HG03175 (cell line): ENCODE measurements at regions not wholly inside any gene's neighbourhood (a gene's known extent, or its start where the extent isn't known, plus 50 kb on each side); places are given as distances from the start of the nearest gene placed in this dataset.
"Not testable (repeated sequence)": the region's sequence is repeated elsewhere in the genome, so short reads cannot be mapped to it uniquely, and the experiment has no call there.

Experiments
- ATAC-seq: cut with Tn5 transposase; IDR thresholded peaks from one replicate; pipeline ENCODE4 v1.9.1; 2021; ENCODE audit warnings: mild to moderate bottlenecking, moderate library complexity; ENCODE audit not compliant: unreplicated experiment

- ATAC-seq: no peak
Observed at GRCh38 chr4:159545556-159545955, 442.7 kb downstream of the RAPGEF2 start.

GRCh38 chr4:159547645-159548308 is 444.9 kb downstream of the RAPGEF2 start:
- no peak for ATAC-seq

- ATAC-seq: no peak
Observed at GRCh38 chr4:159549098-159549518, 446.2 kb downstream of the RAPGEF2 start.

- no peak for ATAC-seq
Observed at GRCh38 chr4:159551281-159551680, 448.4 kb downstream of the RAPGEF2 start.

DNA sequence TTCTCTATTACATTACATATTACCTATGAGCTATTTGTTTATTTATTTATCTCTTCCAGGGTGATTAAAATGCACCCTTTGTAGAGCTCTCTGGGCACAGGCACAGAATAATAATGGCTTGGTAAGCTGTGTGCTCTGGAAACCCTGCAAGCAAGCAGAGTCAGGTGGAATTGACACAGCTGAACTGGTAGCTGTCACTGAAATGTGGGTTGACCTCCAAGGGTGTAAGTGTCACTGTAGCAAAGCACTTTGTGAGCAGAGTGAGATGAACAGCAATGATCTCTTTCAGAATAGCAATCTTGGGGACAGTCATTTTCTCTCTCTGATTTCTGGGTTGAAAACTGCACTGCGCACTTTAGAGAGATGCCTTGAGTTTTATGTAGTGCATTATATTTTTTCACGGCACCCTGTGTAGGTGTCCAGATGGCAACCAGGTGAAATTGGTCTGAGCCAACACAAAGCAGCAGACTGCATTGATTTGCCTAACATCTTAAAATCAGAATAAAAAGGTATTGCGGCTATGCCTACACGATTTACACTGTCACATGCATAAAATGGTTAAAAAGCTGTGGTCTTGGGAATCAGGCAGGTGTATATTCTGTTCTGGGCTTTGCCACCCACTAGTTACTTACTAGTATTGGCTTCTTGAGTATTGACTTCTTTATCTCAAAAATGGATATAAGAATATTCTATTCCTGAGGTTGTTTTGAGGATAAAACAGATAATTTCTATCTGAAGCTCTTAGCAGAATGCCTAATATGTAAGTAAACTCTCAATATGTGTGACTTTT is 450.3 kb downstream of the RAPGEF2 start:
- ATAC-seq: no peak

DNA sequence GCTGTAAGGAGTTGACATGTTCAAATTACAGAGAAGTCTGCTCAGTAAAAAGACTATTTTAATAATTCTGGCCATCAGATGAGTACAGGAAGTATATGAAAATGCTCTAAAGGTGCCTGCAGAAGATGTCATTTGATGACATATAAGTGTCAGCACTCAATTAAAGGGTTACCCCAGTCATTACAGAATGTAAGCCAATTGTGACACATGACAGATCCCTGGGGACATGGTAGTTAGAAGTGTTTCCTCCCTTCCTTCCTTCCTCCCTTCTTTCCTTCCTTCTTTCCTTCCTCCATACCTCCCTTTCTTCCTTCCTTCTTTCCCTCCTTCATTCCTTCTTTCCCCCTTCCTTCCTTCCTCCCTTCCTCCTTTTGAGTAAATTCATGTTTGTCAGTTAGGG is 453.0 kb downstream of the RAPGEF2 start:
- ATAC-seq: no peak

GRCh38 chr4:159562366-159562765 is 459.5 kb downstream of the RAPGEF2 start:
- no peak for ATAC-seq

GRCh38 chr4:159563257-159563656 is 460.4 kb downstream of the RAPGEF2 start:
- no peak for ATAC-seq

- ATAC-seq: no peak
Observed at GRCh38 chr4:159564615-159565014, 461.7 kb downstream of the RAPGEF2 start.

DNA sequence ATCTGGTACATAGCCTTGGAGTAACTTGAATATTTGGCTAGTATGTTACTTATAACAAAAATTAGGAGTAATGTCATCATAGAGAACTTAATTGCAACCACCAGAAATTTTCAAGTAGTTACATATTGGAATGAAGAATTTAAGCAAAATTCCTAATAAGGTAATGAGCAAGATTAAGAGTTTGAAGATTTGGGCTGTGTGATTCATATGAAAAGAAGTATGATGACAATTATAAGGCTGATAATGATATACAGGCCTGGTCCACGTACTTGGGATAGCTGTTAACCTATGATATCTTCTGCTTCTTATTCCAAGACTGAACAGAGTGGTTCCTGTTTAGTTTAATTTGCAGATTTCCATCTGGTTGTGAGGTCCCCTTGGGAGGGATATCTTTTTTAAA is 463.9 kb downstream of the RAPGEF2 start:
- no peak for ATAC-seq

GRCh38 chr4:159577241-159577640 is 474.4 kb downstream of the RAPGEF2 start:
- ATAC-seq: no peak

DNA sequence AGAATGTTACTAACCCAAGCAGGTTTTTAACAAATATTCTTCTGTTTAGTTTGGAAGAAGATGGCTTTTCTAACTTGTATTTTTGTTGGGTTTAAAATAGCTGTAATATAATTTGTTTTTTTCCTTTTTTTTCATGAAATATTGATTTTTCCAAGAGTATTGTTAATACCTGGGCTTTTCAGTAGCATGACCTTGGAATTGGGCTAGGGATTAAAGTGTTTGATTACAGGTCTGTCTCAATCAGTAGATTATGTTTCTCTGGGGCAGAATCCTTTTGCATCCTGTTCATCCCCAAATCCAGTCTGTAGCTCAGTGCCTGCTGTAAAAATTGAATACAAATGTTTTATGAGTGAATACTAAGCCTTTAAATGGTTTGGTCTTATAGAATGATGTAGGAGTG is 479.8 kb downstream of the RAPGEF2 start:
- no peak for ATAC-seq

DNA sequence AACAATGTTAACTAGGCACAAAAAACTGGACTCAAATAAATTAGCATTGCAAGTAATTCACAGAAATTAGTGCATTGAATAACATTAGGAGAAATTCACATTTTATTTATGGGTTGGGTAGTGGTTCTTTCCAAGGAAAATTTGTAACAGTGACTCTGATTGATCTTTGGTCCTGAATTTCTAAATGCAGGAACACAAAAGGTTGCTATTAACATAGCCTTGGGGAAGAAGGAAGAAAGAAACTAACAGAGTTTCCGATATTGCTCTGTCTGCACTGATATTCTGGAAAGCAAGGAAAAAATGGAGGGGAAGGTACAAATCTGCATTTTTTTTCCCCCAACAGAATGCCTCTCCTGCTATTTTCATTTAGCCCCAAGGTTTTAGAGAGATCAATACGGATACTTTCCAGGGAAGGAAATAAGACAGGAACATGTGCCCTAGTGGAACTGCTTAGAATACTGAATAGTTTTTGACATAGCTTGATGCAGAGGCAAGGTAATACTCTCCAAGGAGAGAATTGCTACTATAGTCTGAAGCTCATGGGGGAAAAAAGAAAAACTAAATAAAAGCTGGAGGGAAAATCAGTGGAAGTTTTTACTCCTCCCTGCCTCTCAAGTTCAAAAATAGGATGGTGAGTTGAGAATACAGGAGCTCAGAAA is 490.1 kb downstream of the RAPGEF2 start:
- ATAC-seq: no peak

DNA sequence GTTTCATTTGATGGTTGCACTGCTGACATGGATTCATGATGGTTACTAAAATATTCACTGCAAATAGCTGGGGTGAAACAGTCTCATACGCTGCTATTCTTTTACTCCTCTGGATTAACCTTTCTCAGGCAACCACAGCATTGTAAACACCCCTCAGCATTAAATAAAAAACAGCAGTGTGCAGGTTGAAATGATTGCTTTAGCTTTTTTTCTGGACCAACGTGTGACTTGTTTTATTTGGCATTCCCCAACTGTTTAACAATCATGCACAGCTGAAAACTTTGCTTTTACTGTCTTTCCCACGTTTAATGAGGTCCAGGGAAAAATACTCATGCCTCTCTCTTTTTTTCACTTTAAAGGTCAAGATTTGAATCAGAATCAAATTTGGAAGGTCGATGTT is 490.8 kb downstream of the RAPGEF2 start:
- ATAC-seq: no peak

DNA sequence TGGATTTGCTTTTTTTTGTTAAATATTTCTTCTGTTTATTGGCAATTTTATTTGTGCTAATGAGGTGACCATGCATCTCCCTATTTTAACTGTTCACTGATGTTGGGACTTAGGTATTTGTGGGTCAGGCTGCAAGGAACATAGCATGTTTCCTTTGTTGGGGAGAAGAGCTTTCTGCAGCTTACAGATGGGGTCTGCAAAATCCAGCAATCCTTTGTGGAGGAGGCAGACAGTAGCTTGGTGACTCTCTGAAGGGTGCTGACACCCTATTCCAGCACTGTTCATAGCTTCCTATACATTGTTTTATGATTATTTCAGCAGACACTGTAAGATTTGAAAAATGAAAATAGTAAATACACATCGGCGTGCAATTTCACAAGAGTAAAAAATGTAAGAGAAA is 491.7 kb downstream of the RAPGEF2 start:
- no peak for ATAC-seq

GRCh38 chr4:159595101-159595500 is 492.2 kb downstream of the RAPGEF2 start:
- ATAC-seq: not testable (repeated sequence)

DNA sequence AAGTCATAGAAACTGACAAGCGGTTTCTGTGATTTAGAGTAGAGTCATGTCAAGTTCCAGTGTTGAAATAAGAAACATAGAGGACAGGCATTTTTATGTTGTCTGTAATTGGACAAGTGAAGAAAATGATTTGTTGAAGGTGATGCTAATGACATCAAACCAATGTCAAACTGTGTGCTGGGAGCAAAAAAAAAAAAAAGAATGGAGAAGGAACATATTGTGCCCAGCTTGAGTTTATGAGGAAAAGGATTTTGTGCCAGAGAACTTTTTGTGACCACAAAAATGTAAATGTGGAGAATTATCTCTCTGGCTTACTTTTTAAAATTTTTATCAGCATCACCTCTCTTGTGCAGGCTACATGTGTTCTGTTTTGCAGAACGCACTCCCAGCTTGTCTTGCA is 495.7 kb downstream of the RAPGEF2 start:
- ATAC-seq: no peak

DNA sequence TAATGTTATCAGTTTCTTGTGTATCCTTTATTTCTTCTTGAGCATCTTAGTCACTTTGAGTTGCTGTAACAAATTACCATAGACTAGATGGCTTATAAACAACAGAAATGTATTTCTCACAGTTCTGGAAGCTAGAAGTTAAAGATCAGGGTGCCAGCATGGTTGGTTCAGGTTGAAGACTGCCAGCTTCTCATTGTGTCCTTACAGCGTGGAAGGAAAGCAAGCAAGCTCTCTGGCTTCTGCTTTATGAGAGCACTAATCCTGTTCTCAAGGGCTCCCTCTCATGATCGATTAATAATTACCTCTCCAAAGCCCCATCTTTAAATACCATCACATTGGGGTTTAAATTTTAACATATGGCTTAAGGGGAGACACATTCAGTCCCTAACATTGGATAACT is 497.2 kb downstream of the RAPGEF2 start:
- no peak for ATAC-seq

GRCh38 chr4:159604781-159605180 is 501.9 kb downstream of the RAPGEF2 start:
- ATAC-seq: no peak

DNA sequence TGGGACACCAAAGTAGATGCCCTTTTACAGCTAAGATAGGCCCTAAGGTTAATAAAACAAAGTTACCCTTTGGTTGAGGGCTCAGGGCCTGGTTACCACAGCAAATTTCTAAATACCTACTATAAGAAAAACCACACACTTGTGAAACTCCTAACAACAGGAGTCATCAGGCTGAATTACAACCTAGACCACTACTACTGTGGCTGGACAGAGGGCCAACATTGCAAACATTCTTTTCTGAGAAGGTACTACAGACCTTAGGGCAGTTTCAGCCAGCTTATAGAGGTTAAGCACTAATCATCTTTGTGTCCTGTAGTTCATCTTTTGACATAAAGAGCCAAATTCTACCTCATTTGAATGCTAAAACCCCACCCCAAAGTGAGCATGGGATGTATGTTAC is 504.0 kb downstream of the RAPGEF2 start:
- no peak for ATAC-seq

DNA sequence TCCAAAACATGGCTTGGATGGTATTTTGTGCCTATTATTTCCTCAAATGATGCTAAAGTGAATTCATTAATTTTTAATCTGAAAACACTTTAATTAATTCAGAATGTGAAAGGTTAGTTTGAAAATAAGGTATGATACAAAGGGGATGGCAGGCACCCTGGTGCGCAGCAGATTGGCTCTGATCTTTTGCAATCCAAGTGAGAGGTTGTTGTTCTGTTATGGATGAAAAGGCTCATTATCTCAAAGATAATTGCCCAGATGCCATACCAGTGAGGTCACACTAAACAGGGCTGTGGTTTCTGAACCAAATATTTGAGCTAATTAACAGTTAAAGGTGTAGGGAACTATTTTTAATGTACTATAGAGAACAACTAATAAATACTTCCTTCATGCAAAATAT is 504.9 kb downstream of the RAPGEF2 start:
- no peak for ATAC-seq

GRCh38 chr4:159608436-159608835 is 505.6 kb downstream of the RAPGEF2 start:
- no peak for ATAC-seq
